GM12878 (cell line): ENCODE measurements at regions not wholly inside any gene's neighbourhood (a gene's known extent, or its start where the extent isn't known, plus 50 kb on each side); places are given as distances from the start of the nearest gene placed in this dataset.

Experiments
- ATAC-seq: fragments of 200-7000 bp; cut with Tn5 transposase; 3 replicates; pipeline ENCODE4 v1.9.1; 2020; ENCODE audit warnings: mild to moderate bottlenecking, moderate library complexity
- BruUV-seq: library from RNA; stranded (reverse); fragments of 400-500 nt; replicated peaks from 2 replicates; lab custom pipeline; 2021; lab: Mats Ljungman, UMichigan
- CTCF ChIA-PET: fragments of 300-600 bp; sonication (Branson Sonifier 250); formaldehyde crosslinking; extraction: SDS; loops from one replicate; lab custom pipeline; 2021; ENCODE audit warnings: inconsistent platforms; lab: Yijun Ruan, JAX
- POLR2A ChIA-PET: fragments of 350-600 bp; formaldehyde crosslinking; extraction: SDS; loops from one replicate; lab custom pipeline; 2021; ENCODE audit warnings: inconsistent platforms; lab: Charles Lee
- RAD21 ChIA-PET: fragments of 300-600 bp; sonication (Branson Sonifier 250); formaldehyde crosslinking; loops from one replicate; lab custom pipeline; 2023; ENCODE audit warnings: antibody characterized with exemption; ENCODE audit not compliant: unreplicated experiment; lab: Charles Lee
- SMC1A ChIA-PET: fragments of 300-600 bp; sonication (Branson Sonifier 250); formaldehyde crosslinking; loops from one replicate; lab custom pipeline; 2023; ENCODE audit not compliant: unreplicated experiment, uncharacterized antibody; lab: Charles Lee
- DNase-seq: peaks from one replicate; pipeline ENCODE4 v3.0.0-alpha.2; 2011; ENCODE audit warnings: low read depth, low spot score
- FAIRE-seq: peaks from 3 replicates; lab custom pipeline; 2011; peaks lifted over from hg19 to GRCh38; lab: Jason Lieb, UNC
- H2AFZ ChIP-seq: 2 replicates; pipeline ENCODE4 v1.6.0; 2011; ENCODE audit warnings: low read depth, low read length, control low read depth; ENCODE audit not compliant: control insufficient read depth
- H3K27ac ChIP-seq: 2 replicates; pipeline ENCODE4 v1.5.1; 2011; ENCODE audit warnings: control low read depth; ENCODE audit not compliant: control insufficient read depth, insufficient read depth
- H3K27me3 ChIP-seq, 2 experiments: replicated peaks in 1 of 2; 2 replicates each; pipeline versions ENCODE4 v1.6.0 to v1.6.1; 2011; ENCODE audit warnings: low read length in 1 of 2; ENCODE audit not compliant: control insufficient read depth in 2 of 2, insufficient read depth in 2 of 2
- H3K36me3 ChIP-seq, 2 experiments: 2 replicates each; pipeline ENCODE4 v1.5.1; 2011; ENCODE audit warnings: low read length in 1 of 2; ENCODE audit not compliant: control insufficient read depth in 2 of 2, insufficient read depth in 2 of 2
- H3K4me1 ChIP-seq: 2 replicates; pipeline ENCODE4 v1.6.1; 2011; ENCODE audit warnings: mild to moderate bottlenecking, low read length, moderate library complexity, mixed read lengths; ENCODE audit not compliant: control insufficient read depth, insufficient read depth
- H3K4me2 ChIP-seq: 2 replicates; pipeline ENCODE4 v1.6.0; 2011; ENCODE audit warnings: control low read depth; ENCODE audit not compliant: control insufficient read depth, insufficient read depth
- H3K4me3 ChIP-seq: fragments of 200-600 bp; sonication (generic); 2 replicates; pipeline ENCODE4 v1.5.1; 2016
- H3K79me2 ChIP-seq: 2 replicates; pipeline ENCODE4 v1.6.0; 2011; ENCODE audit warnings: low read length; ENCODE audit not compliant: control insufficient read depth, insufficient read depth
- H3K9ac ChIP-seq: 2 replicates; pipeline ENCODE4 v1.8.0; 2011; ENCODE audit warnings: low read length, control low read depth, mixed read lengths; ENCODE audit not compliant: control insufficient read depth, insufficient read depth
- H3K9me3 ChIP-seq: replicated peaks from 3 replicates; pipeline ENCODE4 v1.5.1; 2011; ENCODE audit warnings: mild to moderate bottlenecking, low read length; ENCODE audit not compliant: control insufficient read depth, insufficient read depth
- H4K20me1 ChIP-seq: 2 replicates; pipeline ENCODE4 v1.6.0; 2011; ENCODE audit not compliant: control insufficient read depth, insufficient read depth
- BHLHE40 ChIP-seq, 2 experiments: fragments of 450-650 bp in 1 of 2; IDR thresholded peaks; 2 replicates each; pipeline ENCODE4 v1.6.1; 2011 to 2017; ENCODE audit warnings: low read depth in 2 of 2, borderline replicate concordance in 1 of 2, improper control_type of control experiment in 1 of 2, low read length in 1 of 2, mild to moderate bottlenecking in 1 of 2
- CHD1 ChIP-seq: IDR thresholded peaks from 2 replicates; pipeline ENCODE4 v1.6.1; 2012; ENCODE audit warnings: low read depth, low read length, improper control_type of control experiment
- CHD2 ChIP-seq: IDR thresholded peaks from 2 replicates; pipeline ENCODE4 v1.6.1; 2011; ENCODE audit warnings: low read depth, low read length, improper control_type of control experiment, borderline replicate concordance
- DPF2 ChIP-seq: fragments of 450-650 bp; IDR thresholded peaks from 2 replicates; pipeline ENCODE4 v1.6.1; 2017; ENCODE audit warnings: mild to moderate bottlenecking
- PML ChIP-seq: IDR thresholded peaks from 2 replicates; pipeline ENCODE4 v1.6.1; 2012; ENCODE audit warnings: low read length, inconsistent platforms
- POU2F2 ChIP-seq: IDR thresholded peaks from 3 replicates; pipeline ENCODE4 v1.6.1; 2011; ENCODE audit warnings: low read depth, mild to moderate bottlenecking, low read length, borderline replicate concordance
- RAD21 ChIP-seq: IDR thresholded peaks from 2 replicates; pipeline ENCODE4 v1.6.1; 2011; ENCODE audit warnings: mild to moderate bottlenecking, low read depth, low read length, moderate library complexity; ENCODE audit not compliant: insufficient read depth
- SMAD5 ChIP-seq: IDR thresholded peaks from 2 replicates; pipeline ENCODE4 v1.6.1; 2016; ENCODE audit warnings: antibody characterized with exemption, low read depth
- WRNIP1 ChIP-seq: IDR thresholded peaks from 2 replicates; pipeline ENCODE4 v1.6.1; 2011; ENCODE audit warnings: low read depth, low read length, improper control_type of control experiment, borderline replicate concordance
- YBX1 ChIP-seq: fragments of 450-650 bp; IDR thresholded peaks from 2 replicates; pipeline ENCODE4 v1.6.1; 2016; ENCODE audit warnings: antibody characterized with exemption
- ZBED1 ChIP-seq: IDR thresholded peaks from 2 replicates; pipeline ENCODE4 v1.6.1; 2016; ENCODE audit warnings: borderline replicate concordance
- WGBS: methylation state at CpG from one replicate; pipeline ENCODE4 v1.1.6; 2016; ENCODE audit warnings: low lambda C conversion rate; ENCODE audit not compliant: insufficient replicate concordance, insufficient coverage; ENCODE audit errors: missing lambda C conversion rate; 5-methylcytosine and 5-hydroxymethylcytosine counted together
- in situ Hi-C: fragments of 300-500 bp; cut with MboI; formaldehyde crosslinking; loops from 9 replicates; pipeline ENCODE4 v1.14.3; 2018; ENCODE audit warnings: mixed read lengths
- intact Hi-C: fragments of 100-400 bp; cut with micrococcal nuclease; formaldehyde crosslinking; loops from one replicate; pipeline ENCODE4 v1.14.2; 2022; ENCODE audit not compliant: unreplicated experiment
- TF ChIP-seq, protein P1 (sequence below), 3 experiments: IDR thresholded peaks in 2 of 3; conservative IDR thresholded peaks in 1 of 3; 2 replicates each; pipeline ENCODE4 v1.5.1; 2011; ENCODE audit warnings: low read depth in 3 of 3, low read length in 3 of 3, mild to moderate bottlenecking in 3 of 3, control low read depth in 2 of 3, moderate library complexity in 2 of 3, inconsistent platforms in 1 of 3, mixed read lengths in 1 of 3; ENCODE audit not compliant: control insufficient read depth in 2 of 3, insufficient read depth in 1 of 3; ENCODE audit errors: extremely low read depth in 1 of 3
- TF ChIP-seq, protein P2 (sequence below): fragments of 450-650 bp; IDR thresholded peaks from 2 replicates; pipeline ENCODE4 v1.6.1; 2016; ENCODE audit warnings: mild to moderate bottlenecking, moderate library complexity, borderline replicate concordance
- TF ChIP-seq, protein P3 (sequence below): IDR thresholded peaks from 2 replicates; pipeline ENCODE4 v1.6.1; 2012; ENCODE audit warnings: low read length, inconsistent platforms

DNA sequence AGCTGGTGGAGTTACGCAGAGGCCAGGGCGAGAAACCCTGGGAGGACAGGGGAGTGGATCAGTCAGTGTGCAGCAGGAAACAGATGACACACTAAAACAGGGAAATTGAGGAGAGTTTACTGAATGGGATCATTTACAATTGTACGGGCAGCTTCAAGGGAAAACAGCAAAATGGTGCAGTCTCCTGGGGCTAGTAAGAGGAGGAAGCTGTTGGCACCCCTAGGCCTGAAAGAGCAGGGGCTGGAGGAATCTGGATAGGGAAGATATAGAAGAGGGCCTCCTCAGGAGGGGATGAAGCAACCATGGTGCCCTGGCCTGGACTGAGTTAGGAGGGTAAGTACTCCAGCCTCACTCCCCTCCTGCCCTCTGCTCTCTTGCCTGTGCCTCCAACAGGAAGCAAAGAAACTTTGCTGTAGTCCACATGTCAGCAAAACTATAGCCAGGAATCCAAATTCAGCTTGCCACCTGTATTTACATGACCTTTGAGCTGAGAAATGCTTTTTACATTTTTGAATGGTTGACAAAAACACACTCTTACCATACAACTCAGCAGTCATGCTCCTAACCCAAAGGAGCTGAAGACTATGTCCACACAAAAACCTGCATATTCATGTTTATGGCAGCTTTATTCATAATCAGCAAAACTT, 52.3 kb upstream of the OPN4 start:
- Histone ChIP-seq H3K4me2 (no peak overlapping the region), H3K4me3 (no peak overlapping the region), H2AFZ (no peak overlapping the region), H3K79me2 (no peaks in the 10 kb centered on the region), H3K9ac (no peak overlapping the region), H3K27me3 (no peaks in the 10 kb centered on the region), H3K36me3 (no peaks in the 10 kb centered on the region), H3K9me3 (no peaks in the 10 kb centered on the region; the same call in 2 of the 3 replicates), H3K27ac (no peak overlapping the region), H3K4me1 (no peaks in the 10 kb centered on the region; the same call in 1 of the 2 replicates), H4K20me1 (no peaks in the 10 kb centered on the region)
- ATAC-seq (no peak), FAIRE-seq (no peak), DNase-seq (no peak)
- ChIA-PET SMC1A (interaction anchor here (1.0 to 1.5 kb wide), 2 partner anchors 15 to 35 kb away, joined by 3 read pairs; no protein-coding TSS in a partner anchor), CTCF (no interaction called here), RAD21 (interaction anchor here (2.1 kb wide), 1 partner anchor 9 kb away, joined by 4 read pairs; no protein-coding TSS in a partner anchor), POLR2A (interaction anchor here (1.0 kb wide), 1 partner anchor 10 kb away, joined by 3 read pairs; no protein-coding TSS in a partner anchor)
- WGBS, result 61% methylated on average over 3 of the region's 3 CpGs
- intact Hi-C loops, result no loop called here
- in situ Hi-C loops, result no loop called here
- TF ChIP-seq BHLHE40 (IDR thresholded peaks at IDR 0.05; ENCODE audit: borderline replicate concordance in 1 of 2, low read depth in 2 of 2, low read length in 1 of 2), result no peak
- TF ChIP-seq SMAD5, result no peak
- TF ChIP-seq, protein P1, sequence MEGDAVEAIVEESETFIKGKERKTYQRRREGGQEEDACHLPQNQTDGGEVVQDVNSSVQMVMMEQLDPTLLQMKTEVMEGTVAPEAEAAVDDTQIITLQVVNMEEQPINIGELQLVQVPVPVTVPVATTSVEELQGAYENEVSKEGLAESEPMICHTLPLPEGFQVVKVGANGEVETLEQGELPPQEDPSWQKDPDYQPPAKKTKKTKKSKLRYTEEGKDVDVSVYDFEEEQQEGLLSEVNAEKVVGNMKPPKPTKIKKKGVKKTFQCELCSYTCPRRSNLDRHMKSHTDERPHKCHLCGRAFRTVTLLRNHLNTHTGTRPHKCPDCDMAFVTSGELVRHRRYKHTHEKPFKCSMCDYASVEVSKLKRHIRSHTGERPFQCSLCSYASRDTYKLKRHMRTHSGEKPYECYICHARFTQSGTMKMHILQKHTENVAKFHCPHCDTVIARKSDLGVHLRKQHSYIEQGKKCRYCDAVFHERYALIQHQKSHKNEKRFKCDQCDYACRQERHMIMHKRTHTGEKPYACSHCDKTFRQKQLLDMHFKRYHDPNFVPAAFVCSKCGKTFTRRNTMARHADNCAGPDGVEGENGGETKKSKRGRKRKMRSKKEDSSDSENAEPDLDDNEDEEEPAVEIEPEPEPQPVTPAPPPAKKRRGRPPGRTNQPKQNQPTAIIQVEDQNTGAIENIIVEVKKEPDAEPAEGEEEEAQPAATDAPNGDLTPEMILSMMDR (IDR thresholded peaks at IDR 0.05 in 2 of 3, conservative IDR thresholded peaks at IDR 0.05 in 1 of 3; ENCODE audit: control insufficient read depth in 2 of 3, extremely low read depth in 1 of 3, insufficient read depth in 1 of 3, low read depth in 3 of 3, low read length in 3 of 3), result no peak
- no peak for TF ChIP-seq CHD1
- no peak for TF ChIP-seq RAD21
- TF ChIP-seq DPF2, result no peak
- no peak for TF ChIP-seq CHD2
- no peak for TF ChIP-seq POU2F2
- TF ChIP-seq, protein P2, sequence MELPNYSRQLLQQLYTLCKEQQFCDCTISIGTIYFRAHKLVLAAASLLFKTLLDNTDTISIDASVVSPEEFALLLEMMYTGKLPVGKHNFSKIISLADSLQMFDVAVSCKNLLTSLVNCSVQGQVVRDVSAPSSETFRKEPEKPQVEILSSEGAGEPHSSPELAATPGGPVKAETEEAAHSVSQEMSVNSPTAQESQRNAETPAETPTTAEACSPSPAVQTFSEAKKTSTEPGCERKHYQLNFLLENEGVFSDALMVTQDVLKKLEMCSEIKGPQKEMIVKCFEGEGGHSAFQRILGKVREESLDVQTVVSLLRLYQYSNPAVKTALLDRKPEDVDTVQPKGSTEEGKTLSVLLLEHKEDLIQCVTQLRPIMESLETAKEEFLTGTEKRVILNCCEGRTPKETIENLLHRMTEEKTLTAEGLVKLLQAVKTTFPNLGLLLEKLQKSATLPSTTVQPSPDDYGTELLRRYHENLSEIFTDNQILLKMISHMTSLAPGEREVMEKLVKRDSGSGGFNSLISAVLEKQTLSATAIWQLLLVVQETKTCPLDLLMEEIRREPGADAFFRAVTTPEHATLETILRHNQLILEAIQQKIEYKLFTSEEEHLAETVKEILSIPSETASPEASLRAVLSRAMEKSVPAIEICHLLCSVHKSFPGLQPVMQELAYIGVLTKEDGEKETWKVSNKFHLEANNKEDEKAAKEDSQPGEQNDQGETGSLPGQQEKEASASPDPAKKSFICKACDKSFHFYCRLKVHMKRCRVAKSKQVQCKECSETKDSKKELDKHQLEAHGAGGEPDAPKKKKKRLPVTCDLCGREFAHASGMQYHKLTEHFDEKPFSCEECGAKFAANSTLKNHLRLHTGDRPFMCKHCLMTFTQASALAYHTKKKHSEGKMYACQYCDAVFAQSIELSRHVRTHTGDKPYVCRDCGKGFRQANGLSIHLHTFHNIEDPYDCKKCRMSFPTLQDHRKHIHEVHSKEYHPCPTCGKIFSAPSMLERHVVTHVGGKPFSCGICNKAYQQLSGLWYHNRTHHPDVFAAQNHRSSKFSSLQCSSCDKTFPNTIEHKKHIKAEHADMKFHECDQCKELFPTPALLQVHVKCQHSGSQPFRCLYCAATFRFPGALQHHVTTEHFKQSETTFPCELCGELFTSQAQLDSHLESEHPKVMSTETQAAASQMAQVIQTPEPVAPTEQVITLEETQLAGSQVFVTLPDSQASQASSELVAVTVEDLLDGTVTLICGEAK, result no peak
- TF ChIP-seq, protein P3, sequence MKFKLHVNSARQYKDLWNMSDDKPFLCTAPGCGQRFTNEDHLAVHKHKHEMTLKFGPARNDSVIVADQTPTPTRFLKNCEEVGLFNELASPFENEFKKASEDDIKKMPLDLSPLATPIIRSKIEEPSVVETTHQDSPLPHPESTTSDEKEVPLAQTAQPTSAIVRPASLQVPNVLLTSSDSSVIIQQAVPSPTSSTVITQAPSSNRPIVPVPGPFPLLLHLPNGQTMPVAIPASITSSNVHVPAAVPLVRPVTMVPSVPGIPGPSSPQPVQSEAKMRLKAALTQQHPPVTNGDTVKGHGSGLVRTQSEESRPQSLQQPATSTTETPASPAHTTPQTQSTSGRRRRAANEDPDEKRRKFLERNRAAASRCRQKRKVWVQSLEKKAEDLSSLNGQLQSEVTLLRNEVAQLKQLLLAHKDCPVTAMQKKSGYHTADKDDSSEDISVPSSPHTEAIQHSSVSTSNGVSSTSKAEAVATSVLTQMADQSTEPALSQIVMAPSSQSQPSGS, result no peak
- TF ChIP-seq PML, result no peak
- no peak for TF ChIP-seq ZBED1
- TF ChIP-seq YBX1, result no peak
- TF ChIP-seq WRNIP1, result no peak
- no TSS peak for BruUV-seq
